ENCODE measurements at regions not wholly inside any gene's neighbourhood (a gene's known extent, or its start where the extent isn't known, plus 50 kb on each side); places are given as distances from the start of the nearest gene placed in this dataset.

DNA sequence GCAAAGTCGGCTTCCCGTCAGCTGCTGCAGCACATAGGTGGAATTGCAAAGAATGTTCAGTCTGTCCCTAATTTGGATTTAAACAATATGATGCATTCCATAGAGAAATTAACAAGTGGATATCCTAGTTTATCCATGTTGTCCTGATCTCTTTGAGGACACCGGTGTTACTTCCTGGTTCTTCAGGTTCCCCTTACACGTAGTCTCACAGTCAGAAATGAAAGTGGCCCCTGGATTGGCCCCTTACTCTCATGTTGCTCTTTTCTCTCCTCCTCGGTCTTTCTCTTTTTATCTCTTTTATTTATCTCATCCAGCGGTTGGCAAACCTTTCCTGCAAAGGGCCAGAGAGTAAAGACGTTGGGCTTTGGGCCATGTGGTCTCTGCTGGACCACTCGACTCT, 265.1 kb downstream of the GAS1 start:
- DNase-seq: no peak

DNA sequence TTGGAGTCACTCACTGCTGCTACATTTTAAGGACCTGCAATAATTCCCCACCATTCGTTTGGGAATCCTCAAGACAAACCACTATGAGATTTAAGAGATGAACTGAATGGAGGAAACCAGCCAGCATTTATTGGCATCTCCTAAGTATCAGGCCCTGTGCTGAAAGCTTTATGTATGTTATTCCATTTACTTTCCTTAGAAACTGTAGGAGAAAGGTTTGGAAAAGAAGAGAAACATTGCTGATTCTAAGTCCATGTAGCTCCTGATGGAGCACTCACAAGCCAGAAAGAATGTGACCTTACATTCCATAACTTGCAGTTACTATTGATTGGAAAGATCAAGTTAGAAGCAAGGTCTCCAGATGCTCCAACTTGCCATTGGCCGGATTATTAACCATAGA, 267.4 kb downstream of the GAS1 start:
- DNase-seq: no peak

- DNase-seq: no peak
Measured at GRCh38 chr9:86676396-86676795, 270.9 kb downstream of the GAS1 start.

GRCh38 chr9:86675805-86676204, 271.5 kb downstream of the GAS1 start:
- DNase-seq: no peak

DNA sequence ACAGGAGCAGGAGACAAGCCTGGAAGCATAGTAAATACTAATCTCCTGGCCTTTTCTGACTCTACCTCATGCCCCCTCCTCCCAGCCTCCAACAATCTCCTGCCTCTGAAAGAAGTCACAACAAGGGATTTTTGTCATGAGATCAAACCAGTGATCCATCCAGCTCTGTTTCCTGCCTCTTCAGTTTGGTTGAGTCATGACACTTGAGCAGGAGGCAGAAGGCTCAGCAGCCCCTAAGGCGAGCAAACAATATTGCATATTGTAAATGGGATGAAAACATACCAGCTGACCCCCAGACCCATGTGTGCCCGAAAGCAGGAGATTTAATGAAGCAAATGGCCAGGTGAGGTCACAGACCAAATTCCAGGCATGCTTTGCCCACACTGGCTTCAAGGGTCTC, 272.8 kb downstream of the GAS1 start:
- DNase-seq: no peak

DNA sequence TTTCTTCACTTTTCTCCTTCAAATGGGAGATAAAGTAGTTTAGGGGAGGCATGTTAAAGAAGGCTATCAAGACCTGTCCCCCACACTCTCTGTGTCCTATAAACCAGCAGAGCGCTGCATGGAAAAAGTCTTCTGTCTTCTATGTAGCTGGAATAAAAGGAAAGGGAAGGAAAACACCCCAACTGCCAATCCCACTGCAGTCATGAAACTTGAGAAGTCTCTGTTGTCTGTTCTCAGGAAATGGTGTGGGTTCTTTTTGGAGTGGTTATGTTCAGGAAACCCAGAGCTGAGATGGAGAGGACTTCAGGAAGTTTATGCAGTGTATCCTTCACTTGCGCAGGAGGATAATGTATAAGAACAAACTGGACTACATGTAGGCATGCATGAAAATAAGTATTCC, 274.3 kb downstream of the GAS1 start:
- no peak for DNase-seq

GRCh38 chr9:86672301-86672700, 275.0 kb downstream of the GAS1 start:
- no peak for DNase-seq

GRCh38 chr9:86671018-86671417, 276.3 kb downstream of the GAS1 start:
- DNase-seq: no peak

GRCh38 chr9:86670536-86670935, 276.8 kb downstream of the GAS1 start:
- no peak for DNase-seq

GRCh38 chr9:86670076-86670475, 277.2 kb downstream of the GAS1 start:
- no peak for DNase-seq

- no peak for DNase-seq
Measured at GRCh38 chr9:86669422-86669821, 277.9 kb downstream of the GAS1 start.

DNA sequence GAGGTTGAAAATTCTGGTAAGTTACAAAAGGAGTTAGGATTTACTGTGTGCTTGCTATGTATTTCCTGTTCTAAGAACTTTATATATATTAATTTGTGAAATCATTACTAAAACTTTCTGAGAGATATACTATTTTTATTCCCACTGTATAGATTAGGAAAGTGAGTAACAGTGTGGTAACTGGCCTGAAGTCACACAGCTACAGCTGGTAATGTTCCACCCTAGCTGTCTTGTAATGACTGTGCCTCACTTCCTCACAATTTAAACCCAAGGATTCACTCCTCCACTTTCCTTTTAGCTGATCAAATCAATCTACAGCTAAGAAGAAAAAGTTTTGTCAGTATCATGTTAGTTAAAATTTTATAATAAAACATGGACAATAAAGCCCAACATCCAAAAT, 278.8 kb downstream of the GAS1 start:
- no peak for DNase-seq

- DNase-seq: no peak
Measured at GRCh38 chr9:86667307-86667706, 280.0 kb downstream of the GAS1 start.

GRCh38 chr9:86665416-86665815, 281.9 kb downstream of the GAS1 start:
- no peak for DNase-seq

DNA sequence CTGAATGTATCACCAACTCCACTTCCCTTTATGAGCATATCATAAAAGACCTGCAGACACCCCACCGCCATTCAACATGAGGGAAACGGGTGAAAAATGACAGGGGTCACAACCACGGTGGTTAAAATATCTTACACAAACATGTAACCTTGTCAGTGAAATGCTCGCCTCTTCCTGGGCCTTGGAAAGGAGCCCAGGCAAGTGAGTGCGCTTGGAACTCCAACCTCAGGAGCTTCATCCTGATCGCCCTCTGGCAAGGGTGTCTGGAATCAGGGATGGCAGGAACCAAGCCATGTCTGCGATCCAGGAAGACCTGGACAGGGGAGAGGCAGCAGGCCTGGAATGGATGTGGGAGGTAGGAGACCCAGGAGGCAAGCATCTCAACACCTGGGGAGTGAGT, 282.7 kb downstream of the GAS1 start:
- no peak for DNase-seq

DNA sequence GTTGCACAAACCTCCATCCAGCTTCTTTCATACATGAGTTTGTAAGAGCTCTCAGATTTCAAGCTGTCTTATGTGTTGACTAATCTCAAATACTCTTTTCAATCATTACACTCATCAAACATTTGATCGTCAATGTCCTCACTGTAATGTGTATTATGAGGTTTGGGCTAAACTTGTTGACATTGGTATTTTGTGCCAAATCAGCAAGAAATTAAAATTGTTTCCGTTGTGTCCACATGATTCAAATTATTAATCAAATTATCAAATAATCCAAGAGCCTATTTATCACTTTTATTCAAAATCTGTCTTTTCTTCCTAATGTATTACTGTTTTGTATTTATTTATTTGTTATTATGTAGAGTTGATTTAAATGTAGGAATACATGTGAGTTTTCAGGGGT, 283.4 kb downstream of the GAS1 start:
- DNase-seq: no peak

- DNase-seq: no peak
Measured at GRCh38 chr9:86662890-86663468, 284.3 kb downstream of the GAS1 start.

GRCh38 chr9:86660146-86660943, 287.0 kb downstream of the GAS1 start:
- DNase-seq: no peak

DNA sequence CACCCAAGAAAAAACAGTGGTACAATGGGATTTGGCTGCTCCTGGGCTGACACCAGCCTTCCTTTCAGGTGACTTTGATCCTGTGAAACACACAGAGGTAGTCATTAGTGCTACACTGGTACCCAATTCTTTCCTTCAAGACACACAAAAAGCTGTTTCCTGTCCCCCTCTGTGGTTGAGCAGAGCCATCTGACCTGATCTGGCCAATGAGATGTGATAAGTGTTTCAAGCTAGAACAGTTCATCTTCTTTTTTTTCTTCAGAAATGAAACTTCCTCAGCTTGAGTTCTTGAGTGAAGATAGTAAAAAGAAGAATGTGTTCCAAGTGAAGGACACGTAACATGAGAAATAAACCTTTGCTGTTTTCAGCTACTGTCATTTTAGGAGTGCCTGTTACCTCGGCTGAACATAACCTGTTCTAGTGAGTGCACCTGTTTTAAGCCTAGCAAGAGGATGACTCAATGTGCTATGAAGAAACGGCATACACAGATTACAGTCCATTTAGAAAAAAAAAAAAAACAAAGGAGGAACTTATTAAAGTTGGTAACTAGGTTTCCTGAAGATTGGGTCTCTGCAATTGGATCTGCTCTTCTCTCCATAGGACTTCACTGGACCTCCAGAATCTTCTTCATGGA, 287.8 kb downstream of the GAS1 start:
- DNase-seq: no peak

GRCh38 chr9:86655147-86655546, 292.2 kb downstream of the GAS1 start:
- no peak for DNase-seq

- no peak for DNase-seq
Measured at GRCh38 chr9:86653466-86653865, 293.8 kb downstream of the GAS1 start.

DNA sequence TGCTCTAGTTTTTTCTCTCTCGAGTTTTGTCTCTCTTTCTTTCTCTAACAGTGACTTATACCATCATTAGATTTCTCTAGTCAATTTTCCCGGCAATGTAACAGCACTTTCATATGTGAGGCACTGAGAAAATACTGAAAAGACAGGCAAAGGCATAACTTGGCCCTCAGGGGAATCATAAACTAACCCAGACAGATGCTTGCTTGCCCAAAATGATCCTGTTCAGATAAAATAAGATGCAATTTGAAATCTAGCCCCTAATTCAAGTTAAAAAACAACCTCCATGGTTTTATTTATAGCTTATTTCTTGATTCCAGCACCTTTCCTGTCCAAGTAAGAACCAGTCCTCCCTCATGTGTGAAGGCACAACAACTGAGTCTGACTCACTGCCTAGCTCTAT, 294.6 kb downstream of the GAS1 start:
- DNase-seq: no peak

DNA sequence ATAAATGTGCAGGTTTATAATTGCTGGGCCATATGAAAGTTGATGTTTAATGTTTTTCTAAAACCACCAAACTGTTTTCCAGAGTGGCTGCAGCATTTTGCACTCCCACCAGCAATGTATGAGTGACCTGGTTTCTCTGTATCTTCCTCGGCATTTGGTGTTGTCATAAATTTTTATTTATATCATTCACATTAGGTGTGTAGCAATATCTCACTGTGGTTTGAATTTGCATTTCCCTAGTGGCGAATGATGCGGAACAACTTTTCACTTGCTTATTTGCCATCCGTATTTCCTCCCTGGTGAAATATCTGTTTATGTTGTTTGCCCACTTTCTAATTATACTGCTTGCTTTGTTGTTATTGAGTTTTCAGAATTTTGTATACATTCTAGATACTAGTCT, 295.7 kb upstream of the TUT7 start:
- no peak for DNase-seq

- no peak for DNase-seq
Measured at GRCh38 chr9:86648828-86649170, 294.6 kb upstream of the TUT7 start.

Measured in retina (tissue), 1 donor.